ENCODE measurements at regions not wholly inside any gene's neighbourhood (a gene's known extent, or its start where the extent isn't known, plus 50 kb on each side); places are given as distances from the start of the nearest gene placed in this dataset.

DNA sequence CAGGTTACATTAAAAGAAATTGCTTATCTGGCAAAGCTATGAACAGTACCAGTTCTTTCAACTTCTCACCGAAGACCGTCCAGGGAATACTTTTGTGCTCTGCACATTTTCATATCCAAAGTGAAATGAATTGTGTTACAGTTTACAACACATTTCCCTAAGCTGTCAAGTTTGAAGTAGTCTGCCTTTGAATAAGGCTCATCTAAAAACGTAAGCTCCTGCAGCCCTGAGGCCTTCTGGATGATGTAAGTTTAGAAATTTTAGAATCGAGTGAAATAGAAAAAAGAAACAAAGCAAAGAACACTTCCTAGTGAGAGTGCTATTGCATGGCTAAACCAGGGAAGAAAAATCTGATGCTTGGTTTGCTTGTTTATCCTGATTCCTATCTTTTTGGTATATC, 653.8 kb downstream of the MMUT start:
- TF ChIP-seq EZH2 (IDR thresholded peaks at IDR 0.05; ENCODE audit: insufficient read depth, poor library complexity, severe bottlenecking) (no peak), EZH2phosphoT487 (IDR thresholded peaks at IDR 0.05; ENCODE audit: insufficient read depth, low read depth) (no peak)

Measured in GM23248 (cell line).